Liver (tissue), 3 donors: ENCODE measurements at regions not wholly inside any gene's neighbourhood (a gene's known extent, or its start where the extent isn't known, plus 50 kb on each side); places are given as distances from the start of the nearest gene placed in this dataset.

Experiments
- ATF3 ChIP-seq: IDR thresholded peaks from 2 replicates; pipeline ENCODE4 v1.6.1; 2016; ENCODE audit warnings: antibody characterized with exemption
- CTCF ChIP-seq: fragments of 150-350 bp; IDR thresholded peaks from 2 replicates; pipeline ENCODE4 v1.5.1; 2017; ENCODE audit warnings: improper control_type of control experiment, low read depth, low read length; ENCODE audit not compliant: missing input control
- EGR1 ChIP-seq, 2 donors: IDR thresholded peaks; 2 replicates each; pipeline ENCODE4 v1.6.1; 2016 to 2018; ENCODE audit warnings: antibody characterized with exemption in 2 of 2, low read depth in 2 of 2
- MAX ChIP-seq: IDR thresholded peaks from 2 replicates; pipeline ENCODE4 v1.6.1; 2016; ENCODE audit warnings: antibody characterized with exemption
- RAD21 ChIP-seq, 2 donors: IDR thresholded peaks; 2 replicates each; pipeline ENCODE4 v1.6.1; 2016; ENCODE audit warnings: antibody characterized with exemption in 2 of 2, mild to moderate bottlenecking in 2 of 2
- REST ChIP-seq: IDR thresholded peaks from 2 replicates; pipeline ENCODE4 v1.6.1; 2016; ENCODE audit warnings: antibody characterized with exemption, mild to moderate bottlenecking
- YY1 ChIP-seq: IDR thresholded peaks from 2 replicates; pipeline ENCODE4 v1.6.1; 2016; ENCODE audit warnings: antibody characterized with exemption, mild to moderate bottlenecking
- donor health status: healthy.
- donor health status: healthy.

- TF ChIP-seq CTCF = no peak
- no peak for TF ChIP-seq YY1
- TF ChIP-seq MAX = no peak
- TF ChIP-seq EGR1 (IDR thresholded peaks at IDR 0.05; ENCODE audit: low read depth in 2 of 2) = no peak
- TF ChIP-seq RAD21 (IDR thresholded peaks at IDR 0.05) = no peak
- no peak for TF ChIP-seq REST
- no peak for TF ChIP-seq ATF3
Measured at GRCh38 chr5:1722877-1723276, 76.8 kb downstream of the MRPL36 start.
